Peyer's patch (tissue), 4 donors: ENCODE measurements at regions not wholly inside any gene's neighbourhood (a gene's known extent, or its start where the extent isn't known, plus 50 kb on each side); places are given as distances from the start of the nearest gene placed in this dataset.
"Not testable (repeated sequence)": the region's sequence is repeated elsewhere in the genome, so short reads cannot be mapped to it uniquely, and the experiment has no call there.

Experiments used
- DNase-seq, 3 donors: peaks; one replicate each; pipeline ENCODE4 v3.0.0-alpha.2; 2017 to 2019
- H3K27ac ChIP-seq, 4 donors: fragments of 200-600 bp; sonication (generic); one replicate each; pipeline ENCODE4 v1.5.1; 2016 to 2019
- H3K27me3 ChIP-seq, 2 donors: fragments of 200-600 bp; sonication (generic); one replicate each; pipeline ENCODE4 v1.5.1; 2019
- H3K36me3 ChIP-seq, 3 donors: fragments of 200-600 bp; sonication (generic); one replicate each; pipeline ENCODE4 v1.5.1; 2016 to 2019
- H3K4me1 ChIP-seq, 4 donors: fragments of 200-600 bp; sonication (generic); one replicate each; pipeline ENCODE4 v1.5.1; 2016 to 2019
- H3K4me3 ChIP-seq, 4 donors: fragments of 200-600 bp; sonication (generic); 1 replicate in 3 of 4; 2 replicates in 1 of 4; pipeline ENCODE4 v1.5.1; 2016 to 2019; ENCODE audit warnings: mild to moderate bottlenecking in 1 of 4
- H3K9me3 ChIP-seq, 4 donors: fragments of 200-600 bp; sonication (generic); one replicate each; pipeline ENCODE4 v1.5.1; 2016 to 2019; ENCODE audit warnings: mild to moderate bottlenecking in 1 of 4
- CTCF ChIP-seq, 6 experiments: fragments of 450-650 bp in 4 of 6; fragments of 200-600 bp in 2 of 6; sonication (generic) in 1 of 6; IDR thresholded peaks; one replicate each; pipeline ENCODE4 v1.5.1; 2017 to 2019; ENCODE audit warnings: antibody characterized with exemption in 6 of 6, mild to moderate bottlenecking in 3 of 6, moderate library complexity in 1 of 6
- POLR2A ChIP-seq, 2 donors: fragments of 450-650 bp; IDR thresholded peaks; one replicate each; pipeline ENCODE4 v1.5.1; 2017; ENCODE audit warnings: antibody characterized with exemption in 2 of 2, mild to moderate bottlenecking in 2 of 2, moderate library complexity in 2 of 2

- Histone ChIP-seq H3K27ac (no peak overlapping the region), H3K9me3 (no peaks in the 10 kb centered on the region), H3K36me3 (no peaks in the 10 kb centered on the region), H3K4me3 (no peak overlapping the region), H3K27me3 (no peaks in the 10 kb centered on the region), H3K4me1 (no peaks in the 10 kb centered on the region)
- TF ChIP-seq POLR2A (IDR thresholded peaks at IDR 0.05) (no peak), CTCF (IDR thresholded peaks at IDR 0.05) (no peak)
- no peak for DNase-seq
Measured at GRCh38 chr4:161291222-161291621, 872.6 kb downstream of the FSTL5 start.

GRCh38 chr4:161287678-161288352, 876.0 kb downstream of the FSTL5 start:
- Histone ChIP-seq H3K27me3 (no peaks in the 10 kb centered on the region), H3K4me3 (no peak overlapping the region), H3K4me1 (no peaks in the 10 kb centered on the region), H3K9me3 (no peaks in the 10 kb centered on the region), H3K36me3 (no peaks in the 10 kb centered on the region), H3K27ac (no peak overlapping the region)
- TF ChIP-seq CTCF (IDR thresholded peaks at IDR 0.05) (no peak), POLR2A (IDR thresholded peaks at IDR 0.05) (no peak)
- DNase-seq: no peak

- no peak for TF ChIP-seq CTCF (IDR thresholded peaks at IDR 0.05)
- no peak for TF ChIP-seq POLR2A (IDR thresholded peaks at IDR 0.05)
- Histone ChIP-seq H3K27me3 (no peaks in the 10 kb centered on the region), H3K4me3 (no peak overlapping the region), H3K36me3 (no peaks in the 10 kb centered on the region), H3K9me3 (no peaks in the 10 kb centered on the region), H3K4me1 (no peaks in the 10 kb centered on the region), H3K27ac (no peak overlapping the region)
- DNase-seq: no peak
Measured at GRCh38 chr4:161285461-161285860, 878.3 kb downstream of the FSTL5 start.

GRCh38 chr4:161280929-161281328, 882.9 kb downstream of the FSTL5 start:
- TF ChIP-seq CTCF (IDR thresholded peaks at IDR 0.05): no peak
- TF ChIP-seq POLR2A (IDR thresholded peaks at IDR 0.05): no peak
- no peaks in the 10 kb centered on the region for H3K9me3 ChIP-seq
- H3K4me3 ChIP-seq: no peak overlapping the region
- no peak for DNase-seq
- H3K27me3 ChIP-seq: no peaks in the 10 kb centered on the region
- no peak overlapping the region for H3K27ac ChIP-seq
- no peaks in the 10 kb centered on the region for H3K4me1 ChIP-seq
- no peaks in the 10 kb centered on the region for H3K36me3 ChIP-seq

- Histone ChIP-seq H3K4me1 (no peaks in the 10 kb centered on the region), H3K4me3 (no peak overlapping the region), H3K27ac (no peak overlapping the region), H3K9me3 (no peaks in the 10 kb centered on the region), H3K27me3 (no peaks in the 10 kb centered on the region), H3K36me3 (no peaks in the 10 kb centered on the region)
- DNase-seq: no peak
- TF ChIP-seq POLR2A (IDR thresholded peaks at IDR 0.05) (no peak), CTCF (IDR thresholded peaks at IDR 0.05) (no peak)
Measured at GRCh38 chr4:161279095-161279494, 884.7 kb downstream of the FSTL5 start.

GRCh38 chr4:161277150-161277787, 886.5 kb downstream of the FSTL5 start:
- not testable (repeated sequence) for DNase-seq, H3K27ac ChIP-seq, H3K4me3 ChIP-seq, H3K9me3 ChIP-seq, H3K36me3 ChIP-seq, H3K4me1 ChIP-seq, H3K27me3 ChIP-seq
